ENCODE measurements at regions not wholly inside any gene's neighbourhood (a gene's known extent, or its start where the extent isn't known, plus 50 kb on each side); places are given as distances from the start of the nearest gene placed in this dataset.
"Not testable (repeated sequence)": the region's sequence is repeated elsewhere in the genome, so short reads cannot be mapped to it uniquely, and the experiment has no call there.

DNA sequence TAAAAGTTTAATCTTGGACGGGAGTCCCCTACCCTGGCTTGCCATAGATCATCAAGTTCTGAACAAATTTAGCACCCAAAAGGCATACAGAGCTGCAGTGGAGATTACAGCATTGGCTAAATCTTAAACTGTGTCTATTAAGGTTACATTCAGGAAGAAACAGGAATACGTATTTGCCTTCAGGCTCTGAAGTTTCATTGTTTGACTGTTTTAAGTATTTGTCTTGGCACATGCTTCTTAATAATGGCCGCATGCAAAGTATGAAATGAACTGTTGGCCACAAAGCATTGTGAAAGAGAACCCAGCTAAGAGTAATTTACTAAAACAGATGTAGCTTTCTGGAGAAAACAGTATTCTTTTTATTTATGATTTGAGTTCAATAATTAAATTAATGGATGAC, 63.9 kb upstream of the CNEP1R1 start:
- no peak overlapping the region for H3K4me3 ChIP-seq (ENCODE audit: low read depth, low read length)
- TF ChIP-seq, protein P1, sequence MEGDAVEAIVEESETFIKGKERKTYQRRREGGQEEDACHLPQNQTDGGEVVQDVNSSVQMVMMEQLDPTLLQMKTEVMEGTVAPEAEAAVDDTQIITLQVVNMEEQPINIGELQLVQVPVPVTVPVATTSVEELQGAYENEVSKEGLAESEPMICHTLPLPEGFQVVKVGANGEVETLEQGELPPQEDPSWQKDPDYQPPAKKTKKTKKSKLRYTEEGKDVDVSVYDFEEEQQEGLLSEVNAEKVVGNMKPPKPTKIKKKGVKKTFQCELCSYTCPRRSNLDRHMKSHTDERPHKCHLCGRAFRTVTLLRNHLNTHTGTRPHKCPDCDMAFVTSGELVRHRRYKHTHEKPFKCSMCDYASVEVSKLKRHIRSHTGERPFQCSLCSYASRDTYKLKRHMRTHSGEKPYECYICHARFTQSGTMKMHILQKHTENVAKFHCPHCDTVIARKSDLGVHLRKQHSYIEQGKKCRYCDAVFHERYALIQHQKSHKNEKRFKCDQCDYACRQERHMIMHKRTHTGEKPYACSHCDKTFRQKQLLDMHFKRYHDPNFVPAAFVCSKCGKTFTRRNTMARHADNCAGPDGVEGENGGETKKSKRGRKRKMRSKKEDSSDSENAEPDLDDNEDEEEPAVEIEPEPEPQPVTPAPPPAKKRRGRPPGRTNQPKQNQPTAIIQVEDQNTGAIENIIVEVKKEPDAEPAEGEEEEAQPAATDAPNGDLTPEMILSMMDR (IDR thresholded peaks at IDR 0.05; ENCODE audit: borderline replicate concordance, insufficient read depth, low read depth, low read length), result no peak

DNA sequence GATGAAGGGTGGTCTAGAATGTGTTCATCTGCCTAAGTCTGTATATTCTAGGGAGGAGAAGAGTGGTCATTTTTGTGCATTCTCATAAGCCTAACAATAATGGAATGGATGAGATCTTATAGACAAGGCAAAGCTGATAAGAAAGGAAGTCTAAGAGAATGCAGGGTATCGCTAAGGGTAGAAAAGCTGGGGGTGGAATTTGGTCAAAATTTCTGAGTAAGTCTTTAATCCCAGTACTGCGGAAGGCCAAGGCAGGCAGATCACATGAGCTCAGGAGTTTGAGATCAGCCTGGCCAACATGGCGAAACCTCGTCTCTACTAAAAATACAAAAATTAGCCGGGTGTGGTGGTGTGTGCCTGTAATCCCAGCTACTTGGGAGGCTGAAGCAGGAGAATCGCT, 62.5 kb upstream of the CNEP1R1 start:
- H3K4me3 ChIP-seq (ENCODE audit: low read depth, low read length), result not testable (repeated sequence)

DNA sequence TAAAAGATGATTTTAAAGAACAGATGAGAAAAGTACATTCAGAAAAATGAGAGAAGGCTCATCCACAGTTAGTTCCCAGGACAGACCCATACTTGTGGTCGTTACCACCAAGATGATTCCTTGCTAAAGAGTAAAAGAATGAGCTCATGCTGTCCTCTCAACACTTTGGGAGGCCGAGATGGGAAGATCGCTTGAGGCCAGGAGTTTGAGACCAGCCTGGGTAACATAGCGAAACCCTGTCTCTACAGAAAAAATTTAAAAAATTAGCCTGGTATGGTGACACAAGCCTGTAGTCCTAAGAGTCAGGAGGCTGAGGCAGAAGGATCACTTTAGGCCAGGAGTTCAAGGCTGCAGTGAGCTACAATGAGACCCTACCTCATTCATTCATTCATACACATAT, 60.7 kb upstream of the CNEP1R1 start:
- H3K4me3 ChIP-seq (ENCODE audit: low read depth, low read length), result no peak overlapping the region
- TF ChIP-seq, protein P1 (IDR thresholded peaks at IDR 0.05; ENCODE audit: borderline replicate concordance, insufficient read depth, low read depth, low read length), result no peak

DNA sequence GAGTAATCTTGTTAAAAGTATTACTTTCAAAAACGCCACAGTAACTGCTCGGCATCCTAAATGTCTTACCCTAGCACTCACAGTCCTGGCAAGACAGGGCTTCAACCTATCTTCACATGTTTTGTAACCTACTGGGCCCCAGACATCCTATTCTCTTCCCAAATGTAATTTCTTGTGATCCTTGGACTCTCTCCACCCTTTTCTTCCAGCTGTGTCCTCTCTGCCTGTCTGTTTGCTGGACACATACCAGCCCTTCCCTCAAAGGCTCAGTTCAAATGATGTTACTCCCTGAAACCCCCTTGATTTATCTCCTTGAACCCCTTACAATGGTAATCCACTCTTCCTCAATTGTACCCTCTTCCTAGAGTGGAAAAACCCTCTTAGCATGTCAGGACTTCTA, 60.1 kb upstream of the CNEP1R1 start:
- H3K4me3 ChIP-seq (ENCODE audit: low read depth, low read length), result no peak overlapping the region
- TF ChIP-seq, protein P1 (IDR thresholded peaks at IDR 0.05; ENCODE audit: borderline replicate concordance, insufficient read depth, low read depth, low read length), result no peak

DNA sequence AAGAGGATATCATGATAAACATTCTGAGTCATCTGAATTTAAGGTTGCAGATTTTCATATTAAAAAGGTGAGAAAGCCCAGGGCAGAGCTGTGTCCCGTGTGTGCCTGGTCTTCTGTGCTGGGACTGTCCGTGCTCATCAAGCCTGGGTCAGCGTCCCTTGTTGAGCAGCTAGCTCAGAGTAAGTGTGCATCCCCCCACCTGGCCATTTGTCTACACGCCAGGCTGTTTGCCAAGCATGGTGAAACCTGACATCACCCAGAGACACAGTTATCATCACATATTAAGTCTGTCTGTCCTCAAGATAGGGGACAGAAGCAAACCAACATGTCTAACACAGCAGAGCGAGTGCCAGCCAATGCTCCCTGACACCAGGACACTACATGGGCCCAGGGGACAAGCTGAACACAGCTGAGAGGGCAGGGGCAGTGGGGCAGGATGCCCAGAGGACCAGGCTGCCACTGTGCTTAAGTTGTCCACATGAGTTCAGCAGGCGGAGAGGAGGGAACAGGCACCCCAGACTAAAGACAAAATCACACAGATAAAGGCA, 57.9 kb upstream of the CNEP1R1 start:
- TF ChIP-seq, protein P1 (IDR thresholded peaks at IDR 0.05; ENCODE audit: borderline replicate concordance, insufficient read depth, low read depth, low read length), result no peak
- no peak overlapping the region for H3K4me3 ChIP-seq (ENCODE audit: low read depth, low read length)

DNA sequence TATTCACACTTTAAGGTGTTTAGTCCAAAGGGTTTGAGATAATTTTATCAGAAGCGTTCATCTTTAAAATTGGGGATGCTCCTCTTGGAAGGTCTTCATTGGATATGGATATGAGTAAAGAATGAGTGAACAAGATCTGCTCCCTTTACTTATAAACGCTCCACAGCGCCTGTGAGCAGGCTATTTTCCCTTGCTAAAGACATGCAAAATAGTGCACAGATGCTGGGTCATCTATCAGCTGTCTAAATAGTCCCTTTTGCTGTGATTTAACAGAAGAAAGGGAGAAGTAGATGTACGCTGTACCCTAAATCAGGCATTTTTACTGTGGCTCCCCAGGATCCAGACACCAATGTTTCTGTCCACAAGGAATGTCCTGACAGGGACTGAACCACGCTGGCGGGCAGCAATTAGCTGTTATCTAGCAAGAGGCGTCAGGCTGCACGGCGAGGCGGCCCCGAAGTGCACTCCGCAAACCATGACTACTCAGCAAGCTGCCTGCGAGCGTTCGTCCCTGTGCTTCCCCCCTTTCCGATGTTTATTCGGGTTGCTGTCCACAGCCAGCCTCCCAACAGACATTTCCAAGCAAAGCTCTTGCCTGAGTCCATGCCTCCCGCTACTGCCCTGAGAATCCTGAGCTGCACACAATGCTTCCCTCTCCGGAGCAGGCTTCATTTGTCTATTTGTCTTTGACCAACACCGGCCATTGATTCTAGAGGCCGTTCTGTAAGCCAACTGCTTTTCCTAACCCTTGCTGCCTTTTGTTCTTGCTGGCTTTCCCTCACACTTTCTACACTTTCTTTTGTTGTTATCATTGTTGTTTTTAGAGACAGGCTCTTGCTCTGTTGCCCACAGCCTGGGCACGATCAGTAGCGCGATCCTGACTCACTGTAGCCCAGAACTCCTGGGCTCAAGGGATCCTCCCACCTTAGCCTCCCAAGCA, 55.7 kb upstream of the CNEP1R1 start:
- TF ChIP-seq, protein P1 (IDR thresholded peaks at IDR 0.05; ENCODE audit: borderline replicate concordance, insufficient read depth, low read depth, low read length), result no peak
- H3K4me3 ChIP-seq (ENCODE audit: low read depth, low read length), result no peak overlapping the region

DNA sequence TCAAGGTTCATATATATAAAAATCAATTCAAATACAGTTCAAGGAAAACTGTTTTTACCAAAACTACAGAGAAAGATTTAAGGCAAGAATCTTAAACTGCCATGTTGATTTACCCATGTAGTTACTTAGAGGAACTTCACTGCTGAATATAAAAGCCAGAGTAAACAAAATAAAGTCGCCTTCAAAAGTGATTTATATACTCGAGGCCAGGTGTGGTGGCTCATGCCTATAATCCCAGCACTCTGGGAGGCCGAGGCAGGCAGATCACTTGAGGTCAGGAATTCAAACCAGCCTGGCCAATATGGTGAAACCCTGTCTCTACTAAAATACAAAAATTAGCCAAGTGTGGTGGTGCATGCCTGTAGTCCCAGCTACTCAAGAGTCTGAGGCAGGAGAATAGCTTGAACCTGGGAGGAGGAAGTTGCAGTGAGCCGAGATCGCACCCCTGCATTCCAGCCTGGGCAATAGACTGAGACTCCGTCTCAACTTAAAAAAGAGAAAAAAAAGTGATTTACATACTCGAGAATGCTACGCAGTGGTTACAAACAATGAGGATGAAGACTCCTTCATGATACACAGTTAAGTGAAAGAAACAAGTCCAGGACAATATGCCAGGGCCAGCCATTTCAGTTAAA, 54.1 kb upstream of the CNEP1R1 start:
- TF ChIP-seq, protein P1 (IDR thresholded peaks at IDR 0.05; ENCODE audit: borderline replicate concordance, insufficient read depth, low read depth, low read length), result no peak
- no peak overlapping the region for H3K4me3 ChIP-seq (ENCODE audit: low read depth, low read length)

All from GM12875 (cell line).